SK-N-SH treated with all-trans-retinoic acid at 6 μM for 48 hours (cell line): ENCODE measurements at regions not wholly inside any gene's neighbourhood (a gene's known extent, or its start where the extent isn't known, plus 50 kb on each side); places are given as distances from the start of the nearest gene placed in this dataset.

Experiments used
- ATAC-seq: fragments of 200-7000 bp; cut with Tn5 transposase; 3 replicates; pipeline ENCODE4 v1.9.1; 2020; ENCODE audit warnings: mild to moderate bottlenecking, moderate library complexity
- ARNTL ChIP-seq: fragments of 450-650 bp; formaldehyde crosslinking; IDR thresholded peaks from 2 replicates; pipeline ENCODE4 v1.5.0; 2020; ENCODE audit warnings: low read depth, mild to moderate bottlenecking, moderate library complexity, borderline replicate concordance
- BACH2 ChIP-seq: fragments of 250-450 bp; sonication (Bioruptor Pico); IDR thresholded peaks from 2 replicates; pipeline ENCODE4 v1.9.0; 2021; ENCODE audit warnings: mild to moderate bottlenecking, borderline replicate concordance
- CREB5 ChIP-seq: fragments of 250-450 bp; sonication (Bioruptor Pico); IDR thresholded peaks from 2 replicates; pipeline ENCODE4 v1.5.1; 2020; ENCODE audit warnings: low read depth, mild to moderate bottlenecking, moderate library complexity
- CSDC2 ChIP-seq: fragments of 250-450 bp; sonication (Bioruptor Pico); IDR thresholded peaks from 2 replicates; pipeline ENCODE4 v1.5.0; 2020; ENCODE audit warnings: mild to moderate bottlenecking, moderate library complexity
- CSRNP3 ChIP-seq: fragments of 250-450 bp; sonication (Bioruptor Pico); IDR thresholded peaks from 2 replicates; pipeline ENCODE4 v1.5.1; 2021; ENCODE audit warnings: mild to moderate bottlenecking, moderate library complexity
- ESRRG ChIP-seq: fragments of 250-450 bp; sonication (Bioruptor Pico); IDR thresholded peaks from 2 replicates; pipeline ENCODE4 v1.6.1; 2021; ENCODE audit warnings: mild to moderate bottlenecking
- ISL1 ChIP-seq: fragments of 250-450 bp; sonication (Bioruptor Pico); IDR thresholded peaks from 2 replicates; pipeline ENCODE4 v2.1.2; 2022; ENCODE audit warnings: mild to moderate bottlenecking, moderate library complexity
- OSR1 ChIP-seq: fragments of 250-450 bp; sonication (Bioruptor Pico); IDR thresholded peaks from 2 replicates; pipeline ENCODE4 v1.8.0; 2022; ENCODE audit warnings: moderate library complexity, mild to moderate bottlenecking, inconsistent platforms
- PATZ1 ChIP-seq: fragments of 250-450 bp; sonication (Bioruptor Pico); IDR thresholded peaks from 2 replicates; pipeline ENCODE4 v1.8.0; 2020; ENCODE audit warnings: mild to moderate bottlenecking, moderate library complexity, borderline replicate concordance
- POU6F1 ChIP-seq: fragments of 250-450 bp; sonication (Bioruptor Pico); IDR thresholded peaks from 2 replicates; pipeline ENCODE4 v1.8.0; 2021; ENCODE audit warnings: low read depth, mild to moderate bottlenecking, moderate library complexity, borderline replicate concordance
- PPARA ChIP-seq: fragments of 250-450 bp; sonication (Bioruptor Pico); IDR thresholded peaks from 2 replicates; pipeline ENCODE4 v1.5.0; 2020; ENCODE audit warnings: mild to moderate bottlenecking, borderline replicate concordance
- RARB ChIP-seq: fragments of 250-450 bp; sonication (Bioruptor Pico); IDR thresholded peaks from 2 replicates; pipeline ENCODE4 v1.8.0; 2021; ENCODE audit warnings: mild to moderate bottlenecking, moderate library complexity
- TCF4 ChIP-seq: fragments of 250-450 bp; sonication (Bioruptor Pico); IDR thresholded peaks from 2 replicates; pipeline ENCODE4 v1.8.0; 2021; ENCODE audit warnings: mild to moderate bottlenecking, moderate library complexity, borderline replicate concordance
- TOX ChIP-seq: fragments of 250-450 bp; sonication (Bioruptor Pico); IDR thresholded peaks from 2 replicates; pipeline ENCODE4 v1.8.0; 2021; ENCODE audit warnings: mild to moderate bottlenecking, moderate library complexity, borderline replicate concordance
- TSHZ2 ChIP-seq: fragments of 250-450 bp; sonication (Bioruptor Pico); IDR thresholded peaks from 2 replicates; pipeline ENCODE4 v1.5.0; 2020; ENCODE audit warnings: mild to moderate bottlenecking, moderate library complexity
- ZC3H10 ChIP-seq: fragments of 250-450 bp; sonication (Bioruptor Pico); IDR thresholded peaks from 2 replicates; pipeline ENCODE4 v1.5.1; 2021; ENCODE audit warnings: mild to moderate bottlenecking, moderate library complexity
- ZFP3 ChIP-seq: fragments of 250-450 bp; sonication (Bioruptor Pico); IDR thresholded peaks from 2 replicates; pipeline ENCODE4 v1.5.0; 2020; ENCODE audit warnings: mild to moderate bottlenecking, moderate library complexity
- ZFP30 ChIP-seq: fragments of 450-650 bp; formaldehyde crosslinking; IDR thresholded peaks from 2 replicates; pipeline ENCODE4 v1.5.0; 2022; ENCODE audit warnings: mild to moderate bottlenecking, moderate library complexity
- ZNF565 ChIP-seq: fragments of 450-650 bp; formaldehyde crosslinking; conservative IDR thresholded peaks from 2 replicates; pipeline ENCODE4 v1.5.0; 2020; ENCODE audit warnings: low read depth, mild to moderate bottlenecking, moderate library complexity
- ZNF70 ChIP-seq: fragments of 450-650 bp; formaldehyde crosslinking; IDR thresholded peaks from 2 replicates; pipeline ENCODE4 v1.5.0; 2020; ENCODE audit warnings: mild to moderate bottlenecking, moderate library complexity
- ZNF8 ChIP-seq: fragments of 450-650 bp; formaldehyde crosslinking; IDR thresholded peaks from 2 replicates; pipeline ENCODE4 v1.5.0; 2020; ENCODE audit warnings: mild to moderate bottlenecking, moderate library complexity

- ATAC-seq: no peak
- TF ChIP-seq CREB5 (no peak), BACH2 (CRISPR knock-in tag) (no peak), ZC3H10 (CRISPR knock-in tag) (no peak), TCF4 (CRISPR knock-in tag) (no peak), CSRNP3 (CRISPR knock-in tag) (no peak), ZNF8 (CRISPR knock-in tag) (no peak), ARNTL (no peak), ISL1 (no peak), ZNF70 (CRISPR knock-in tag) (no peak), ZFP30 (no peak), ESRRG (no peak), ZFP3 (CRISPR knock-in tag) (no peak), POU6F1 (CRISPR knock-in tag) (no peak), TSHZ2 (CRISPR knock-in tag) (no peak), PATZ1 (CRISPR knock-in tag) (no peak), TOX (CRISPR knock-in tag) (no peak), OSR1 (no peak), PPARA (CRISPR knock-in tag) (no peak)
- TF ChIP-seq, all 23 proteins: peak for 0
These were observed 172.1 kb upstream of the MGMT start for GRCh38 chr10:129294944-129295343.

GRCh38 chr10:129305046-129305445 is 162.0 kb upstream of the MGMT start:
- ATAC-seq: no peak
- no peak for TF ChIP-seq CSDC2 (CRISPR knock-in tag)

- TF ChIP-seq CSRNP3 (CRISPR knock-in tag) (no peak), TCF4 (CRISPR knock-in tag) (no peak), ZFP3 (CRISPR knock-in tag) (no peak), ZNF565 (no peak), RARB (CRISPR knock-in tag) (no peak)
- ATAC-seq: no peak
These were observed 159.9 kb upstream of the MGMT start for GRCh38 chr10:129307141-129307540.
